Stimulated activated naive CD8-positive, alpha-beta T cell treated with anti-CD3 and anti-CD28 coated beads, Interleukin-15, Interleukin-2, amounts not matched to agents 100 U/mL and 50 U/mL, for 24 hours (primary cell): ENCODE measurements at regions not wholly inside any gene's neighbourhood (a gene's known extent, or its start where the extent isn't known, plus 50 kb on each side); places are given as distances from the start of the nearest gene placed in this dataset.

Experiments used
- ATAC-seq: fragments of 150-1000 bp; cut with Tn5 transposase; one replicate; pipeline ENCODE4 v1.10.0; 2021
- DNase-seq: peaks from one replicate; pipeline ENCODE4 v3.0.0; 2021

- DNase-seq = no peak
- ATAC-seq = no peak
Observed at GRCh38 chr2:196316050-196316430, 144.7 kb upstream of the STK17B start.

- no peak for ATAC-seq
Observed at GRCh38 chr2:196318517-196319377, 147.4 kb upstream of the STK17B start.

GRCh38 chr2:196322973-196323810, 151.8 kb upstream of the STK17B start:
- ATAC-seq (no peak), DNase-seq (no peak)

More at GRCh38 chr2:196318517-196319377, 147.4 kb upstream of the STK17B start:
- no peak for DNase-seq

- no peak for ATAC-seq
- no peak for DNase-seq
Observed at GRCh38 chr2:196324211-196324610, 152.8 kb upstream of the STK17B start.

- DNase-seq (no peak), ATAC-seq (no peak)
Observed at GRCh38 chr2:196328088-196328680, 156.8 kb upstream of the STK17B start.

- DNase-seq (no peak), ATAC-seq (no peak)
Observed at GRCh38 chr2:196329959-196330358, 158.6 kb upstream of the STK17B start.

- ATAC-seq (no peak), DNase-seq (no peak)
Observed at GRCh38 chr2:196330645-196331044, 159.3 kb upstream of the STK17B start.

GRCh38 chr2:196331143-196331542, 159.8 kb upstream of the STK17B start:
- DNase-seq (no peak), ATAC-seq (no peak)

- DNase-seq (no peak), ATAC-seq (peak; percentile 43)
Observed at GRCh38 chr2:196331851-196332250, 160.5 kb upstream of the STK17B start.

GRCh38 chr2:196333397-196333796, 162.0 kb upstream of the STK17B start:
- ATAC-seq = peak; percentile 66
- DNase-seq = no peak

- ATAC-seq = no peak
- DNase-seq = no peak
Observed at GRCh38 chr2:196334710-196335109, 163.3 kb upstream of the STK17B start.

- ATAC-seq (no peak), DNase-seq (no peak)
Observed at GRCh38 chr2:196335221-196335634, 163.8 kb upstream of the STK17B start.

GRCh38 chr2:196336207-196336606, 164.8 kb upstream of the STK17B start:
- ATAC-seq (no peak), DNase-seq (no peak)

- ATAC-seq (no peak), DNase-seq (no peak)
Observed at GRCh38 chr2:196336715-196337114, 165.3 kb upstream of the STK17B start.

- ATAC-seq (peak; percentile 30), DNase-seq (peak; percentile 18)
Observed at GRCh38 chr2:196337208-196337953, 166.0 kb upstream of the STK17B start.

GRCh38 chr2:196338440-196338839, 167.1 kb upstream of the STK17B start:
- ATAC-seq (no peak), DNase-seq (no peak)

GRCh38 chr2:196341277-196341841, 170.0 kb upstream of the STK17B start:
- no peak for ATAC-seq
- DNase-seq = no peak

GRCh38 chr2:196344397-196344796, 173.0 kb upstream of the STK17B start:
- no peak for DNase-seq
- ATAC-seq = no peak

- ATAC-seq (no peak), DNase-seq (no peak)
Observed at GRCh38 chr2:196353717-196354116, 182.3 kb upstream of the STK17B start.

- ATAC-seq = no peak
- no peak for DNase-seq
Observed at GRCh38 chr2:196354186-196354585, 182.8 kb upstream of the STK17B start.

- no peak for ATAC-seq
- DNase-seq = no peak
Observed at GRCh38 chr2:196356332-196356731, 185.0 kb upstream of the STK17B start.

GRCh38 chr2:196360650-196361049, 189.3 kb upstream of the STK17B start:
- DNase-seq (no peak), ATAC-seq (no peak)
